ENCODE measurements at regions not wholly inside any gene's neighbourhood (a gene's known extent, or its start where the extent isn't known, plus 50 kb on each side); places are given as distances from the start of the nearest gene placed in this dataset.

- no peak for FAIRE-seq
- no peak for DNase-seq (ENCODE audit: extremely low spot score, insufficient read length, low read depth)
Observed at GRCh38 chr5:171669571-171669970, 116.0 kb upstream of the SMIM23 start.

DNA sequence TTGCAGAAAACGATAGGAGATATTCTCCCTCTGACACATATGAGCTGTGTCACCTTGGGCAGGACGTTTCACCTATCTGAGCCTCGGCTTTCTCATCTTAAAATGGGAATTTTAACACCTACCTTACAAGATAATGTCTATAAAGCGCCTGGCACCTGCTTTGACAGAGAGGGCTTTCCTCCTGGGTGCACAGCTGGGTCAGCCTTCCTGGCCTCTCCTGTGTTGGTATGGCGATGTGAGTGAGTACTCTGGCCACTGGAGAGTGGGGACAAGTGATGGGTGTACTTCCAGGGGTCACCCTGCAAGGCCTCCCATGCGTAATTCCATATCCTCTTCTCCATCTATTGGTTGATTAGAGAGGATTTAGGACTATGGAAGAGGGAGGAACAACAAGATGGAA lies 113.1 kb upstream of the SMIM23 start:
- DNase-seq (ENCODE audit: extremely low spot score, insufficient read length, low read depth) = no peak
- no peak for FAIRE-seq

DNA sequence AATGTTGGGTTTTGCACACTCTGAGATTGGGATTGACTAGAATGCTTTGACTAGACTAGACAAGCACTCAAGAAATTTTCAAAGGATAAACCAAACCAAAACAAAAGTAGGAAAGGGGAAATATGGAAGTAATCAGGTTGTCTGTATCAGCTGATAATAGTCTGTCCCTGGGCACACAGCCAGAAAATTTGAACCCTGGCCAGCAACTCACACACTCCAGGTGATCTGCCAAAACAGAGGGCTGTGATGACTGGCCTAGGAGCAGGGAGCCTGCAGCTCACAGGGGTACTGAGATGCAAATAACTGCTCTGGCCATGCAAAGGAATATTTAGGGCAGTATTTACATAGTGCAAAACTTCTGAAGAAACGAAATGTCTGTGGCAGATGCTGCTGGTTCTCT lies 112.3 kb upstream of the SMIM23 start:
- DNase-seq (ENCODE audit: extremely low spot score, insufficient read length, low read depth) (no peak), FAIRE-seq (no peak)

DNA sequence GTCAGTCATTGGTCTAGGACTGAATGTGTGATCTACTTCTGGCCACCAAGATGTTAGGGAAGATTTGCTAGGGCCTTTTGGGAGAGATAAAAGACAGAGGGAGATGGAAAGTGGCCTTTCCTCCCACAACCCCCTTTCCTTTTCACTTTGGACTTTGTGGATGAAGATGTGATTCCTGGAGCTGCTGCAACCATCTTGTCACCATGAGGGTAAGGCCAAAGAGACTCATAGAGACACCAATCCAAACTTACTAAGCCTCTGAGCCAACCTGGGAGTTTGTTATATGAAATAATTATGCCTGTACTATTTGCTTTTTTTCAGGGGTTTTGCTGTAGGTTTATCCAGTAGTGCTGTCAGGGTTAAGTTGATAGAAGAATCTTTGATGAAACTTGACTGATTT lies 111.8 kb upstream of the SMIM23 start:
- FAIRE-seq (no peak), DNase-seq (ENCODE audit: extremely low spot score, insufficient read length, low read depth) (no peak)

GRCh38 chr5:171675511-171675910 lies 110.1 kb upstream of the SMIM23 start:
- FAIRE-seq = no peak
- DNase-seq (ENCODE audit: extremely low spot score, insufficient read length, low read depth) = no peak

DNA sequence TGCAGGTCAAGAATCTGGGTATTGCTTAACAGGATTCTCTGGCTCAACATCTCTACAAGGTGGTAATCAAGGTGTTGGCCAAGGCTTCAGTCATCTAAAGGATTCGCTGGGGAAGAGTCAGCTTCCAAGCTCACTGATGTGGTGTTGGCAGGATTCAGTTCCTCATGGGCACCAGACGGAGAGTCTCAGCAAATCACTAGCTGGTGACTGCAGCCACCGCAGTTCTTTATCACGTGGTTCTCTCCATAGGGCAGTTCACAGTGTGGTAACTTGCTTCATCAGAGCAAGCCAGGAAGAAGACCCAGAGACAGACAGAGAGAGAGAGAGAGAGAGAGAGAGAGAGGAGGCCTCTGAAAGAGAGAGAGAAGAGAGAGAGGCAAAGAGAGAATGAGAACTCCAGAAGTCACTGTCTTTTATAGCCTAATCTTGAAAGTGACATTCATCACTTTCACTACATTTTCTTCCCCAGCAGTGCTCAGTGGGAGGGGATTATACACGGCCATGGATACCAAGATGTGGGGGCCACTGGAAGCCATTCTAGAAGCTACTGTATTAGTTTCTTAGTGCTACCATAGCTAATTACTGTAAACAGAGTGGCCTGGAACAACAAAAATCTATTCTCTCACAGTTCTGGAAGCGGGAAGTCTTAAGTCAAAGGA lies 109.2 kb upstream of the SMIM23 start:
- DNase-seq (ENCODE audit: extremely low spot score, insufficient read length, low read depth) (no peak), FAIRE-seq (no peak)

DNA sequence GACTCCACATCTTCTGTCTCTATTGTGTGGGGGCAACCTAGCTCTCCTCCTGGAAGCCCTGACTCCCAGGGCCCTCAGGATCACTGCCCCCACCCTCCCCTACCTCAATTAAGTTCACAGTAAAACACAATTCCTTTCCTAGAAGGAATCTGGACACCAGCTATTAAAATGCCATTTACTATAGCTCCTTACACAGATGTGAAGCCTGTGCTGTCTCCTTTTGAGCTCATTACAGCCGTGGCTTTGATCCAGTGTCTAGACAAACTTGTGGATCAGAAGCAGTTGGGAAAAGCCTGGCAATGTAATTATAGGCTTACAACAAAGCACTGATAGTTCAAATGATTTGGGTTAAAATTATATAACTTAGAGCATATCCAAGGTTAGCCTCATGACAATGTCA lies 107.0 kb upstream of the SMIM23 start:
- DNase-seq (ENCODE audit: extremely low spot score, insufficient read length, low read depth) (no peak), FAIRE-seq (no peak)

DNA sequence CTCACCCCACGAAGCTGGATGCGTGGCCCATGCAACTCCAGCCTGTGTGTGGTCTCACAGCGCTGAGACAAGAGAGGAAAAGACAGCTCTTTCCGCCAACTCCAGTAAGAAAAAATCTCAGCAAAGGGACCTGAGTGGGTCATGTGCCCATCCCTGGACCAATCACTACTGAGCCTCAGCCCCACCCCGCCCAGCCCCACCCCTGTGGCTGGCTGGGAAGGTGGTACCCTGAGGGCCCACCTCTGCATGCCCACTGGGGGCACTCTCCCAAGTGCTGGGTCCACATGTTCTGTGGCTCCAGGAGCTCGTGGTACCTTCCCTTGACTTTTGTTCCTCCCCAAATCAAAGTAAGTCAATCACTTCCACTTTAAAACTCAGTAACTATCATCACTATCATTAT lies 105.1 kb upstream of the SMIM23 start:
- FAIRE-seq (no peak), DNase-seq (ENCODE audit: extremely low spot score, insufficient read length, low read depth) (no peak)

DNA sequence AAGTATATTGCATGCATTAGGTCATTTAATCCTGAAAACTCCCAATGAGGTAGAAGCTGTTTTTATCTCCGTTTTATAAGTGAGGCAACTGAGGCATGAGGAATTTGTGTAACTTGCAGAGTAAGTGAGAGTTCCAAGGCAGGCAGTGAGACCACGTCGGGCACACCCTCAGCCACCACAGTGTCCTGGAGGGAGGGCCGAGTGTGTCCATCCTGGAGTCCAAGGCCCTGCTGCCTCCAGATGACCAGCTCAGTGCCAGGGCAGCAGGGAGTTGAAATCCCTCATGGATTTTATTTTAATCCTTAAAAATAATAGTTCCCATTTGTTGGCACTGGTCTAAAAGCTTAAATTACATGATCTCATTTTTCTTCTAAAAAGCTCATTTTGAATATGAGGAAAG lies 104.6 kb upstream of the SMIM23 start:
- FAIRE-seq (no peak), DNase-seq (ENCODE audit: extremely low spot score, insufficient read length, low read depth) (no peak)

DNA sequence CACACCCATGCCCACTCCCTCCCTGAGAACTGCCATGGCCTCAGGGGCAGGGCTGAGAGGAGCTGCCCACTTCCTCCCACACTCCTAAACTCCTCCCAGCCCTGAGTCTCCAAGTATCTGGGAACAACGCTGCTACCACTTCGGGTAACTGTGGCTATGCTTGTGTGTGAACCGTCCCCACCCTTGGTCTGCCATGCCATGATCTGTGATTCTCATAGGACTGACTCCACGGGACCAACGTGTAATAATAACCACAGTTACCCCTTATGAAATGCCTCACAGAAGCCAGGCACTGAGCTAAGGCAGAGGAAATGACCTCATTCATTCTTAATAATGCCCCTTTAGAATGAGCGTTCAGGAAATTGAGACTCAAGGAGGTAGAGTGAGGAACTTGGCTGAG lies 103.9 kb upstream of the SMIM23 start:
- DNase-seq (ENCODE audit: extremely low spot score, insufficient read length, low read depth) (no peak), FAIRE-seq (no peak)

DNA sequence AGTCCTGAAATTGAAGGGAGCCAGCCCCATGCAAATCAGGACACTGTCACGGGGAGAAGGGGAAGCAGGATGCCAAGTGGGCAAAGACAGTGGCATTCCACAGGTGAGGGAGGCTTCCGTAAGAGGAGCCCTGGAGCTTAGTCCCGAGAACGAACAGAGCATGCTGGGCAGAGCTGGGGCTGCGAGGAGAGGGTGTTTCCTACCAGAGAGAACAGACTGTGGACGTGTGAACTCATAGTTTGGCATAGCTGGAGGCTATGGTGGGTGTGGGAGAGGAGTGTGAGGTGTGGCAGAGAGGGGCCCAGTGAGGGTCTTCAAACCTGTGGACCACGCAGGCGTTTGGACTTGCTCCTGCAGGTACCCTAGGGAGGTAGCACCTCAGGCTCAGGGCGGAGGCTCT lies 102.8 kb upstream of the SMIM23 start:
- no peak for DNase-seq (ENCODE audit: extremely low spot score, insufficient read length, low read depth)

GRCh38 chr5:171684169-171684568 lies 101.4 kb upstream of the SMIM23 start:
- no peak for DNase-seq (ENCODE audit: extremely low spot score, insufficient read length, low read depth)
- no peak for FAIRE-seq

More for the DNA sequence above, 102.8 kb upstream of the SMIM23 start:
- no peak for FAIRE-seq

- DNase-seq (ENCODE audit: extremely low spot score, insufficient read length, low read depth) = no peak
- FAIRE-seq = no peak
Observed at GRCh38 chr5:171688696-171689495, 96.7 kb upstream of the SMIM23 start.

GRCh38 chr5:171689853-171690417 lies 95.7 kb upstream of the SMIM23 start:
- DNase-seq (ENCODE audit: extremely low spot score, insufficient read length, low read depth) = no peak
- no peak for FAIRE-seq

DNA sequence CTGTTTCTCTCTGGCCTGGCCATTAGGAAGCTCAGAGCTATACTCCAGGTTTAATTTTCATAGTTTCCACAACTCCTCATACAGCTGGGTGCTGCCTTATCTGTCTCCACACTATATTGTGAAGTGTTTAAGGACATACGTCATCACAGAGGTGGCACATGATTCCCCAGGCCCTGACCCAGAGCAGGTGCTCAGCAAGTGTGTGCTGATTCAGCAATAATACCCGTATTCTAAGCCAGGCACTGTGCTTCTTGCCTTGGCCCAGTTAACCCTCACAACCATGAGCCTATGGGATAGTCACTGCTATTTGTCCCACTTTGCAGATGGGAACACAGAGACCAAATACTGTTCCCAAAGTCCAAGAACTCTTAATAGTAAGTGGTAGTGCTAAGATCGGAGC lies 93.5 kb upstream of the SMIM23 start:
- FAIRE-seq = no peak

GRCh38 chr5:171692936-171693335 lies 92.7 kb upstream of the SMIM23 start:
- FAIRE-seq (no peak), DNase-seq (ENCODE audit: extremely low spot score, insufficient read length, low read depth) (no peak)

More for the DNA sequence above, 93.5 kb upstream of the SMIM23 start:
- DNase-seq (ENCODE audit: extremely low spot score, insufficient read length, low read depth) = no peak

DNA sequence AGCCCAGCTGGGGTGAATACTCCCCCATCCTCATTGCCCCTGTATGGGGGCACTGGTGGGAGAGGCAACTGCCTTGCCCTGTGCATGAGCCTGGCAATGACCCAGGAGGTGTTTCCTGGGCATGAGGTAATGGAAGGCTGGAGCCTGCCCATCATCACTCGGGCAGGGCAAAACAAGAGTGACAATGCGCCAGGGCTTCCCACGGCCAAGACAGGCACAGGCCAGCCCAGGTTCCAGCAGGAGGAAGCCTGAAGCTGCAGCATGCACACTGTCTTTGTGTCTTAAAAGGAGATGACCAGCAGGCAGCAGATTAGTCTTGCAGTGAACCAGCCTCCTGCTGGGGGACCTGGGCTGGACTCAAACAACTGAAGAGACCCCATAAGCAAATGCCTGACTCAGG lies 92.2 kb upstream of the SMIM23 start:
- FAIRE-seq = no peak
- DNase-seq (ENCODE audit: extremely low spot score, insufficient read length, low read depth) = no peak

DNA sequence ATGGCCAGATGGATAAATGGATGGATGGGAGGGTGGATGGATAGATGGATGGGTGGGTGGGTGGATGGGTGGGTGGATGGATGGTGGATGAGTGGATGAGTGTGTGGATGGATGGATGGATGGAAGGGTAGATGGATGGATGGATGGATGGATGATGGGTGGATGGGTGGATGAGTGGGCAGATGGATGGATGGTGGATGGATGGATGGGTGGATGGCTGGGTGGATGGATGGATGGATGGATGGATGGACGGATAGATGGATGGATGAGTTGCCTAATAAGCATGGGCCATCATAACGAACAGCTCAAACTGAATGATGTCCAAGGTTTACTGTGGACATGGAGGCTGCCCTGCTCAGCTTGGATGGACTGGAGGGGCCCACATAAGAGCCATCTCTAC lies 89.8 kb upstream of the SMIM23 start:
- DNase-seq (ENCODE audit: extremely low spot score, insufficient read length, low read depth) (no peak), FAIRE-seq (no peak)

DNA sequence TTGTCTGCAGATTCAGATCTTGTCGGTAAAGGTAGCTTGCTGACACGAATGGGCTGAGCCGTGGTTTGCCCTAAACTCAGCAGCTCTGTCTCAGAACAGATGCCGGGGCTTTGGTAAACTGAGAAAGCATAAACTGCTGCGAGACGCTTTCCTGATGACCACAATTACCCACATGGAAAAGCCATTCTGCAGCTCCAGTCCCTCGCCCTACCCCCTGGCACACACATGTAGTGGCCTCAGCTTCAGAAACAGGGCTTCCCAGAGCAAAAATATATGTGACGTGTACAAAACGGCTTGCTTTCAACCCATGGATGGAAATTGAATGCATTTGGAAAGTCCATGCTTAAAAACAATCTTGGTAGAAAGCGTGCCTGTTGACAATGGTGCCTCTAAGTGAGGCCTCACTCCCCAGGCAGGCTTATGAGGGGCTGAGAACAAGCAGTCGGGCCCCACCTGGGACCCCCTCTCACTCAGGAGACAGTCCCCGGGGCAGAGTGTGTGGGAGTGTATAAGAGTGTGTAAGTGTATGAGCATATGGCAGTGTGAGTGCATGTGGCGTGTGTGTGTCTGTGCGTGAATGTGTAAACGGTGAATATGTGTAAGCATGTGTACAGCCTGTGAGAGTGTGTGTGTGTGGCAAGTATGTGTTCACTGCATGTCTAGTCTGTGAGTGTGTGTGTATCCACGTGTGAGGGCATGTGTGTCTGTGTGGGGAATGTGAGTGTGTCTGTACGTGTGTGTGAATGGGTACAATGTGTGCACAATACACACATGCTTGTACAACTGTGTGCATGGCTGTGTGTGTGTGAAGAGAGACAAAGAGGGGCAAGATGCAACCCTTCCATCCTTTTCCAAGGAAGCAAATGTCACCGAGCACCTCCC lies 88.2 kb upstream of the SMIM23 start:
- DNase-seq (ENCODE audit: extremely low spot score, insufficient read length, low read depth) (no peak), FAIRE-seq (no peak)

DNA sequence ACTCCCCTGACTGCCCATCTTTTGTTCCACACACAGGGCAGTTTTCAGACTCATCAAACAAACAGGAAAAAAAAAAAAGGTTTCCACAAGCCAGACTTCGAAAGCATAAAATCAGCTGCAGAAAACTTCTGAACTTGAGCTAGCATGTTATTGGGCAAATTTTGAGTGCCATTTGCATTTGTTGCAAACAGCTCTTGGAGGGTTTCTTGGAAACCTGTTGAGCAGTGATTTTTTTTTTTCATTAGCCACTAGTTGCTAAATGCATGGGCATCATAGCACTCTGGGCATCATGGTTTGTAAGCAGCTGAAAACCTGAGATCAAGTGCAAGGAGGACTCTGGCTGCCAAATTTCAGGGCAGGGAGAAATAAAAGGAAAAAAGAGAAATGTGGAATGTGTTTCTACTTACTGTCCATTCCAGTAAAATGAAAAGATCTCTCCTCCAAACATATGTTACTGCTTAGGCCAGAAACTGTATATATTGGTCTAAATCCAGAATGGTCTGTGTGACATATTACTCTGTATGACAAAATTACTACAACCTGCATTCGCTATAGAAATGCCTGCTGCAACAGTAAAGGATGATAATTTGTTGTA lies 85.2 kb upstream of the SMIM23 start:
- FAIRE-seq = no peak
- DNase-seq (ENCODE audit: extremely low spot score, insufficient read length, low read depth) = no peak

All from GM18507 (cell line).